GM23338 (cell line): ENCODE measurements at regions not wholly inside any gene's neighbourhood (a gene's known extent, or its start where the extent isn't known, plus 50 kb on each side); places are given as distances from the start of the nearest gene placed in this dataset.

ENCODE experiments used
- ATAC-seq: fragments of 200-7000 bp; cut with Tn5 transposase; 3 replicates; pipeline ENCODE4 v1.9.1; 2020
- DNase-seq: peaks from one replicate; pipeline ENCODE4 v3.0.0-alpha.2; 2015; ENCODE audit warnings: low spot score
- H2AFZ ChIP-seq: fragments of 200-600 bp; sonication (generic); 2 replicates; pipeline ENCODE4 v1.8.0; 2016; ENCODE audit warnings: antibody characterized with exemption, mild to moderate bottlenecking, moderate library complexity
- H3F3A ChIP-seq: fragments of 200-600 bp; sonication (generic); replicated peaks from 2 replicates; pipeline ENCODE4 v1.8.0; 2017; ENCODE audit warnings: antibody characterized with exemption, mixed run types, low read depth
- H3K27ac ChIP-seq: fragments of 200-600 bp; sonication (generic); 2 replicates; pipeline ENCODE4 v1.6.1; 2016; ENCODE audit warnings: low read depth
- H3K27me3 ChIP-seq: fragments of 200-600 bp; sonication (generic); 2 replicates; pipeline ENCODE4 v1.8.0; 2016; ENCODE audit warnings: mild to moderate bottlenecking, mixed run types, moderate library complexity; ENCODE audit not compliant: insufficient read depth
- H3K36me3 ChIP-seq: fragments of 200-600 bp; sonication (generic); 2 replicates; pipeline ENCODE4 v1.8.0; 2016; ENCODE audit warnings: mild to moderate bottlenecking; ENCODE audit not compliant: insufficient read depth
- H3K4me1 ChIP-seq: fragments of 200-600 bp; sonication (generic); 2 replicates; pipeline ENCODE4 v1.8.0; 2016; ENCODE audit warnings: mild to moderate bottlenecking, moderate library complexity; ENCODE audit not compliant: insufficient read depth
- H3K4me2 ChIP-seq: fragments of 200-600 bp; sonication (generic); 2 replicates; pipeline ENCODE4 v1.7.1; 2017; ENCODE audit warnings: mixed run types
- H3K4me3 ChIP-seq: fragments of 200-600 bp; sonication (generic); 2 replicates; pipeline ENCODE4 v1.6.1; 2016; ENCODE audit warnings: mixed run types
- H3K79me2 ChIP-seq: fragments of 200-600 bp; sonication (generic); replicated peaks from 2 replicates; pipeline ENCODE4 v1.8.0; 2017; ENCODE audit warnings: mild to moderate bottlenecking; ENCODE audit not compliant: insufficient read depth
- H3K9me2 ChIP-seq: fragments of 200-600 bp; sonication (generic); 2 replicates; pipeline ENCODE4 v1.8.0; 2017; ENCODE audit not compliant: insufficient read depth
- H4K20me1 ChIP-seq: fragments of 200-600 bp; sonication (generic); replicated peaks from 2 replicates; pipeline ENCODE4 v1.8.0; 2017; ENCODE audit warnings: mild to moderate bottlenecking; ENCODE audit not compliant: insufficient read depth
- H3K27ac Mint-ChIP-seq: 2 replicates; pipeline ENCODE4 v1.8.0; 2020; ENCODE audit warnings: inconsistent platforms, mild to moderate bottlenecking, moderate library complexity, mixed read lengths
- H3K27me3 Mint-ChIP-seq: 3 replicates; pipeline ENCODE4 v1.8.0; 2022; ENCODE audit warnings: low read depth, mild to moderate bottlenecking, moderate library complexity, mixed read lengths, inconsistent platforms; ENCODE audit not compliant: insufficient read depth, poor library complexity
- H3K36me3 Mint-ChIP-seq: 3 replicates; pipeline ENCODE4 v1.8.0; 2021; ENCODE audit warnings: low read depth, mild to moderate bottlenecking, inconsistent platforms, moderate library complexity, mixed read lengths
- H3K4me1 Mint-ChIP-seq: 3 replicates; pipeline ENCODE4 v1.8.0; 2020; ENCODE audit warnings: mild to moderate bottlenecking, inconsistent platforms, mixed read lengths
- H3K4me3 Mint-ChIP-seq: 3 replicates; pipeline ENCODE4 v1.8.0; 2021; ENCODE audit warnings: moderate library complexity, mild to moderate bottlenecking, inconsistent platforms, mixed read lengths
- H3K9me3 Mint-ChIP-seq: 3 replicates; pipeline ENCODE4 v1.8.0; 2020; ENCODE audit warnings: moderate library complexity, mild to moderate bottlenecking, inconsistent platforms, mixed read lengths
- CREB1 ChIP-seq: fragments of 250-450 bp; sonication (Bioruptor Pico); IDR thresholded peaks from 2 replicates; pipeline ENCODE4 v1.5.0; 2020; ENCODE audit warnings: low read depth, mild to moderate bottlenecking, moderate library complexity
- CTCF ChIP-seq, 2 experiments: fragments of 200-600 bp in 1 of 2; sonication (generic) in 1 of 2; conservative IDR thresholded peaks; 2 replicates each; pipeline versions ENCODE4 v1.5.1 to v1.6.1; 2016 to 2017; ENCODE audit warnings: antibody characterized with exemption in 2 of 2, low read depth in 2 of 2, mild to moderate bottlenecking in 2 of 2, moderate library complexity in 1 of 2
- ETS1 ChIP-seq: IDR thresholded peaks from 2 replicates; pipeline ENCODE4 v1.6.1; 2016; ENCODE audit warnings: antibody characterized with exemption
- EZH2 ChIP-seq: fragments of 200-600 bp; sonication (generic); IDR thresholded peaks from one replicate; pipeline ENCODE4 v1.8.0; 2017; ENCODE audit warnings: antibody characterized with exemption, mild to moderate bottlenecking, low read depth; ENCODE audit not compliant: unreplicated experiment
- JUNB ChIP-seq: IDR thresholded peaks from one replicate; pipeline ENCODE4 v1.6.1; 2016; ENCODE audit warnings: antibody characterized with exemption; ENCODE audit not compliant: unreplicated experiment
- NANOG ChIP-seq: IDR thresholded peaks from 2 replicates; pipeline ENCODE4 v1.6.1; 2016; ENCODE audit warnings: antibody characterized with exemption, borderline replicate concordance
- POLR2AphosphoS5 ChIP-seq: IDR thresholded peaks from 2 replicates; pipeline ENCODE4 v1.6.1; 2016; ENCODE audit warnings: antibody characterized with exemption, low read depth
- REST ChIP-seq: IDR thresholded peaks from one replicate; pipeline ENCODE4 v1.6.1; 2018; ENCODE audit warnings: antibody characterized with exemption; ENCODE audit not compliant: unreplicated experiment
- STAT1 ChIP-seq: IDR thresholded peaks from one replicate; pipeline ENCODE4 v1.6.1; 2016; ENCODE audit warnings: antibody characterized with exemption; ENCODE audit not compliant: unreplicated experiment
- ZNF114 ChIP-seq: fragments of 250-450 bp; sonication (Bioruptor Pico); IDR thresholded peaks from 2 replicates; pipeline ENCODE4 v1.5.0; 2020; ENCODE audit warnings: mild to moderate bottlenecking, moderate library complexity
- ZNF331 ChIP-seq: fragments of 250-450 bp; sonication (Bioruptor Pico); IDR thresholded peaks from 2 replicates; pipeline ENCODE4 v1.5.0; 2020; ENCODE audit warnings: low read depth, mild to moderate bottlenecking, moderate library complexity
- ZNF462 ChIP-seq: fragments of 250-450 bp; sonication (Bioruptor Pico); IDR thresholded peaks from 2 replicates; pipeline ENCODE4 v1.5.0; 2020; ENCODE audit warnings: mild to moderate bottlenecking, moderate library complexity

- H3K27ac ChIP-seq: no peak overlapping the region
- no peaks in the 10 kb centered on the region for H3K4me1 ChIP-seq
These were observed 153.8 kb downstream of the PTPRU start for GRCh38 chr1:29390075-29390474.

More at GRCh38 chr1:29390075-29390474, 153.8 kb downstream of the PTPRU start:
- Histone ChIP-seq H3K4me2 (no peak overlapping the region), H3K4me3 (no peak overlapping the region), H3F3A (no peaks in the 10 kb centered on the region), H3K27me3 (no peaks in the 10 kb centered on the region), H2AFZ (no peak overlapping the region), H3K9me2 (no peaks in the 10 kb centered on the region), H4K20me1 (no peaks in the 10 kb centered on the region), H3K36me3 (no peaks in the 10 kb centered on the region), H3K79me2 (no peaks in the 10 kb centered on the region)
- Mint-ChIP-seq H3K27me3 (peaks cover 6% of the 10 kb centered on the region), H3K4me3 (no peak overlapping the region), H3K27ac (no peak overlapping the region), H3K4me1 (0 out of 3 replicates have a peak, but pooled peaks cover 5% of the 10 kb centered on the region), H3K36me3 (no peaks in the 10 kb centered on the region), H3K9me3 (no peaks in the 10 kb centered on the region)
- DNase-seq: no peak
- TF ChIP-seq ETS1 (no peak), JUNB (no peak), ZNF462 (CRISPR knock-in tag) (no peak), STAT1 (no peak), CTCF (conservative IDR thresholded peaks at IDR 0.05; ENCODE audit: low read depth in 2 of 2) (no peak), ZNF331 (CRISPR knock-in tag) (no peak), NANOG (no peak), REST (no peak), CREB1 (CRISPR knock-in tag) (no peak), POLR2AphosphoS5 (no peak), ZNF114 (CRISPR knock-in tag) (no peak), EZH2 (no peak)
- no peak for ATAC-seq
